ENCODE measurements at regions not wholly inside any gene's neighbourhood (a gene's known extent, or its start where the extent isn't known, plus 50 kb on each side); places are given as distances from the start of the nearest gene placed in this dataset.

GRCh38 chr20:11031300-11031699, 357.5 kb upstream of the JAG1 start:
- no peak overlapping the region for H3K4me2 ChIP-seq
- H3K27me3 ChIP-seq (ENCODE audit: insufficient read depth, low read depth) = no peaks in the 10 kb centered on the region
- no peak overlapping the region for H2AFZ ChIP-seq (ENCODE audit: low read depth)
- no peak overlapping the region for H3K4me3 ChIP-seq (IDR thresholded peaks at IDR 0.05; ENCODE audit: insufficient read depth, low read depth, low read length)
- no peak overlapping the region for H3K27ac ChIP-seq
- no peaks in the 10 kb centered on the region for H4K20me1 ChIP-seq (ENCODE audit: insufficient read depth)
- H3K36me3 ChIP-seq (ENCODE audit: insufficient read depth) = no peaks in the 10 kb centered on the region
- no peak for TF ChIP-seq CTCF (conservative IDR thresholded peaks at IDR 0.05; ENCODE audit: low read depth, low read length)
- no peak overlapping the region for H3K9ac ChIP-seq
- no peaks in the 10 kb centered on the region for H3K79me2 ChIP-seq (ENCODE audit: insufficient read depth, low read depth)
- H3K4me1 ChIP-seq (ENCODE audit: low read depth, poor library complexity, severe bottlenecking) = no peaks in the 10 kb centered on the region

GRCh38 chr20:11032611-11033010, 358.8 kb upstream of the JAG1 start:
- Histone ChIP-seq H3K27me3 (ENCODE audit: insufficient read depth, low read depth) (no peaks in the 10 kb centered on the region), H3K9ac (no peak overlapping the region), H3K4me1 (ENCODE audit: low read depth, poor library complexity, severe bottlenecking) (no peaks in the 10 kb centered on the region), H2AFZ (ENCODE audit: low read depth) (no peak overlapping the region), H3K4me2 (no peak overlapping the region), H3K27ac (no peak overlapping the region), H4K20me1 (ENCODE audit: insufficient read depth) (no peaks in the 10 kb centered on the region), H3K79me2 (ENCODE audit: insufficient read depth, low read depth) (no peaks in the 10 kb centered on the region), H3K36me3 (ENCODE audit: insufficient read depth) (no peaks in the 10 kb centered on the region), H3K4me3 (IDR thresholded peaks at IDR 0.05; ENCODE audit: insufficient read depth, low read depth, low read length) (no peak overlapping the region)
- TF ChIP-seq CTCF (conservative IDR thresholded peaks at IDR 0.05; ENCODE audit: low read depth, low read length) = no peak

GRCh38 chr20:11034025-11034424, 360.2 kb upstream of the JAG1 start:
- Histone ChIP-seq H3K4me2 (no peak overlapping the region), H3K27ac (no peak overlapping the region)
- no peak for TF ChIP-seq CTCF (conservative IDR thresholded peaks at IDR 0.05; ENCODE audit: low read depth, low read length)

GRCh38 chr20:11035211-11035610, 361.4 kb upstream of the JAG1 start:
- H2AFZ ChIP-seq (ENCODE audit: low read depth) = no peak overlapping the region
- no peak overlapping the region for H3K9ac ChIP-seq
- no peak overlapping the region for H3K27ac ChIP-seq
- H3K4me1 ChIP-seq (ENCODE audit: low read depth, poor library complexity, severe bottlenecking) = no peaks in the 10 kb centered on the region
- H4K20me1 ChIP-seq (ENCODE audit: insufficient read depth) = no peaks in the 10 kb centered on the region
- H3K4me2 ChIP-seq = no peak overlapping the region
- H3K27me3 ChIP-seq (ENCODE audit: insufficient read depth, low read depth) = no peaks in the 10 kb centered on the region
- no peak for TF ChIP-seq CTCF (conservative IDR thresholded peaks at IDR 0.05; ENCODE audit: low read depth, low read length)
- H3K4me3 ChIP-seq (IDR thresholded peaks at IDR 0.05; ENCODE audit: insufficient read depth, low read depth, low read length) = no peak overlapping the region
- no peaks in the 10 kb centered on the region for H3K36me3 ChIP-seq (ENCODE audit: insufficient read depth)
- no peaks in the 10 kb centered on the region for H3K79me2 ChIP-seq (ENCODE audit: insufficient read depth, low read depth)

More at GRCh38 chr20:11034025-11034424, 360.2 kb upstream of the JAG1 start:
- H3K4me3 ChIP-seq (IDR thresholded peaks at IDR 0.05; ENCODE audit: insufficient read depth, low read depth, low read length) = no peak overlapping the region
- H2AFZ ChIP-seq (ENCODE audit: low read depth) = no peak overlapping the region
- H3K4me1 ChIP-seq (ENCODE audit: low read depth, poor library complexity, severe bottlenecking) = no peaks in the 10 kb centered on the region
- H3K79me2 ChIP-seq (ENCODE audit: insufficient read depth, low read depth) = no peaks in the 10 kb centered on the region
- H3K36me3 ChIP-seq (ENCODE audit: insufficient read depth) = no peaks in the 10 kb centered on the region
- no peaks in the 10 kb centered on the region for H3K27me3 ChIP-seq (ENCODE audit: insufficient read depth, low read depth)
- H3K9ac ChIP-seq = no peak overlapping the region
- no peaks in the 10 kb centered on the region for H4K20me1 ChIP-seq (ENCODE audit: insufficient read depth)

All from KMS-11 (cell line).